Subcutaneous abdominal adipose tissue (tissue), 5 donors: ENCODE measurements at regions not wholly inside any gene's neighbourhood (a gene's known extent, or its start where the extent isn't known, plus 50 kb on each side); places are given as distances from the start of the nearest gene placed in this dataset.
A peak's percentile ranks its signal among the peaks of the same experiment; 100 is the strongest.

Experiments
- H3K27ac ChIP-seq: one replicate; pipeline ENCODE4 v1.7.0; 2013; ENCODE audit warnings: low read depth, mild to moderate bottlenecking, inconsistent platforms, low read length, moderate library complexity
- H3K27me3 ChIP-seq, 5 donors: one replicate each; pipeline ENCODE4 v1.7.0; 2013; ENCODE audit warnings: low read length in 5 of 5, inconsistent platforms in 1 of 5; ENCODE audit not compliant: control insufficient read depth in 5 of 5, insufficient read depth in 4 of 5
- H3K36me3 ChIP-seq, 5 donors: one replicate each; pipeline ENCODE4 v1.7.0; 2013; ENCODE audit warnings: low read length in 5 of 5; ENCODE audit not compliant: control insufficient read depth in 5 of 5, insufficient read depth in 5 of 5
- H3K4me1 ChIP-seq, 5 donors: one replicate each; pipeline ENCODE4 v1.7.0; 2013; ENCODE audit warnings: low read length in 5 of 5, mild to moderate bottlenecking in 3 of 5, moderate library complexity in 1 of 5; ENCODE audit not compliant: control insufficient read depth in 5 of 5, insufficient read depth in 5 of 5
- H3K4me3 ChIP-seq, 5 donors: one replicate each; pipeline ENCODE4 v1.7.0; 2013; ENCODE audit warnings: low read length in 5 of 5, low read depth in 1 of 5
- H3K9ac ChIP-seq, 5 donors: one replicate each; pipeline ENCODE4 v1.7.0; 2013; ENCODE audit warnings: low read length in 5 of 5, mild to moderate bottlenecking in 4 of 5, moderate library complexity in 3 of 5
- H3K9me3 ChIP-seq, 5 donors: one replicate each; pipeline ENCODE4 v1.7.0; 2013; ENCODE audit warnings: low read length in 5 of 5; ENCODE audit not compliant: control insufficient read depth in 5 of 5
- donor health status: healthy.
- donor health status: healthy.
- donor health status: healthy.
- donor health status: healthy.
- donor health status: healthy.

DNA sequence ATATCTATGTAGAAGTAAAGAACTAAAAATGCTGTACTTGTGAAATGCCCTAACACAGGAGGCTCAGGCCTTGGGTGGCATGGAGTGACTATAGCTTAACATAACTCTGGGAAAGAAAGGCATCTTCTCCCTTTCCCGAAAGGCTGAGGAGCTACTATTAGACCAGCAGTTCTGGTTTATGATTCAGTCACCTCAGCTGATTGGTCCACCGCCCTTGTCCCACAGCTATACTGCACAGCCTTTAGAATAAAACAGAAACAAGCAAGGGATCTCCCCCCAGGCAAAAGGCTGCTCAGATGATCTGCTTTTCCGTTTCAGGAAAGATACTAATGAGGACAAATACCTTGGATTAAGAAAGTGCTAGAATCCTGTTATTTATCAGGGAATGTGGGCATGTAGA, 171.3 kb downstream of the SNCA start:
- Histone ChIP-seq H3K9me3 (no peaks in the 10 kb centered on the region), H3K36me3 (no peaks in the 10 kb centered on the region), H3K27me3 (no peaks in the 10 kb centered on the region), H3K4me1 (peaks cover 0 to 1% (median 0%) of the 10 kb centered on the region in 5 donors), H3K4me3 (no peak overlapping the region), H3K27ac (no peak overlapping the region), H3K9ac (no peak overlapping the region)

DNA sequence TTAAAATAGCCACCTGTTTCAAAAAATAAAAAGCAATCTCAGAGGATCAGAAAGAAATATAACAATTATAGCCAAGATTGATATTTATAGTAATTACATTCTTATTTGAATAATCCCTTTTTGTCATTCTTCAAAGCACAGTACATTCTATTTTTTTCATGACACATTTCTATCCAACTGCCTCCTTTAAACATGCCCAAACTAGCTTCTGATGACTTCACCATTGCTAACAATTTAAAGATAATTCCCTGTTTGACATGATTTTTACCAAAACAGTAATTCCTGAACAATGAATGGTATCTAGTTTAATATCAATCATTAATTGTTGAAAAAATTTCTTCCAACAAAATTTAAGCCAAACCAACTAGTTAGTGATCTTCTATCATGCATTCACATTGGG, 172.4 kb downstream of the SNCA start:
- Histone ChIP-seq H3K9ac (no peak overlapping the region), H3K4me1 (peaks cover 0 to 1% (median 0%) of the 10 kb centered on the region in 5 donors), H3K9me3 (no peaks in the 10 kb centered on the region), H3K27ac (no peak overlapping the region), H3K36me3 (no peaks in the 10 kb centered on the region), H3K4me3 (no peak overlapping the region), H3K27me3 (no peaks in the 10 kb centered on the region)

DNA sequence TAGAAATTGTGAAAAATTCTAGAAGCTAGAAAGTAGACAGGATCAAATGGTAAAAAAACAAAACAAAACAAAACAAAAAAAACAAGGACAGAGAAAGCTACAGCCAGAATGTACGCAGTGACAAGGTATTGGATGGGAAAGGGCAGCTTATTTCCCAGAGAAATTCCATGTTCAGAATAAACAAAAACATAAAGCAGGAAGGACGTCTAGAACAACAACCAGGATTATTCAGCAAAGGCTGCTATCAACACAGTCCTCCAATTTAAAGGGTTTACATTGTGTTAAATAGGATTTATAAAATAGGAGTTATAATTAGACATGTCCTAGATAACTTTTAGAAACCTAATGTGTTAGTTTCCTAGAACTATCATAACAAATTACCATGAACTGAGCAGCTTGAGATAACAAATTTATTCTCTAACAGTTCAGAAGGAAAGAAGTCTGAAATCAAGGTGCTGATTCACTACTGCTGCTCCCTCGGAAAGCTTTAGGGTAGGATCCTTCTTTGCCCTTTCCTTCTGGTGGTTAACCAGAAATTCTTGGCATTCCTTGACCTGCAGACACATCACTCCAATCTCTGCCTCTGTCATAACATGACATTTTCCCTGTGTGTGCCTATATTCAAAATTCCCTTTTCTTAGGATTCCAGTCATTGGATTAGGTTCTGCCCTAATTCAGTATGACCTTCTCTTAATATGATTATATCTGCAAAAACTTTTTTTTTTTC, 175.6 kb downstream of the SNCA start:
- Histone ChIP-seq H3K4me1 (peaks cover 0 to 1% (median 0%) of the 10 kb centered on the region in 5 donors), H3K27me3 (no peaks in the 10 kb centered on the region), H3K9ac (no peak overlapping the region), H3K4me3 (no peak overlapping the region), H3K9me3 (no peaks in the 10 kb centered on the region), H3K36me3 (no peaks in the 10 kb centered on the region), H3K27ac (no peak overlapping the region)

DNA sequence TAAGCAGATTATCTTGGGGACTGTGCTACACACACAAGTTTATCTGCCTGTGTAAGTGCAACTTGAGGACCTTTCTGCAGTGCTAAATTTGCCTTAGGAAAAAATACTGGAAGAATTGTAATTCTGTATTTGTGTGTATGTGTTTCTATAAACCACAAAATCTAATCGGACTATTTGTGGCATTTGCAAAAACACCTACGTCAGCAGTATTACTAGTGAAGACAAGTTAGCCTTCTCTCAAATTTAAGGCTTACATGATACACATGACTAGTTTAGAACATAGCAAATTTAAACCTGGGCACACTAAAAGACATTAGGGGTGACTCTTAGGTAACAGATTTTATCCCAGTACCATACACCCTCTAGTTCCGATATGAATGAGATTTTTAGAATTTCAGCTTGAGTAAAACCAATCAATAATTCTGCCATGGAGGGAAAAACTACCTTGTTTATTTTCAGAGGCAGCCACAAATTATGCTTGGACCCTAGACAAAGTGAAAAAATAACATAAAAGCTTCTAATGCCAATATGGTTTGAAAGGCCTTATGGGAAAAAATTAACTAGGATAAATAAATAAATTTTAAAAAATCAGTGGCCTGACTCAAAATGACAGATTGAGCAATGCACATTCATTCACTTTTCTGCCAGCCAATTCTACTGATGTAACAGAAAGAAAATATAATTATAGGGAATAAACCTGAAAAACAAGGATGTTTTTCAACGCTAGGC, 176.4 kb downstream of the SNCA start:
- Histone ChIP-seq H3K36me3 (no peaks in the 10 kb centered on the region), H3K27me3 (no peaks in the 10 kb centered on the region), H3K4me3 (no peak overlapping the region), H3K9ac (no peak overlapping the region), H3K27ac (no peak overlapping the region), H3K4me1 (peaks cover 0 to 1% (median 0%) of the 10 kb centered on the region in 5 donors), H3K9me3 (no peaks in the 10 kb centered on the region)

DNA sequence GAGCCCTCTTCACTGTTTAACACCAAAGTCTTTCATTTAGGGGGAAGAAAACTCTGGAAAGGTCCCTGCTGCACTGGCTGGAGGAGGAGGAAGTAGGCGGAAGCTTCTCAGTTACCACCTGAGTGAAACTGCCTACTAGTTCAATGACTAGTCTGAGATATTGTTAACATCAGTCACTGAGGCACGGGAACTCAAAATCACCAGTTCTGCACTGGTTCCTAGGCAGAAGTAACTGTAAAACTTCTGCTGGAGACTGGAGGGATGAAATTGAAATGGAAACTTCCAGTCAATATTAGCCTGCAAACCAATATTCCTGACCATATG, 178.3 kb downstream of the SNCA start:
- Histone ChIP-seq H3K4me1 (peaks cover 0 to 1% (median 0%) of the 10 kb centered on the region in 5 donors), H3K36me3 (no peaks in the 10 kb centered on the region), H3K27me3 (no peaks in the 10 kb centered on the region), H3K9me3 (no peaks in the 10 kb centered on the region), H3K4me3 (no peak overlapping the region), H3K27ac (no peak overlapping the region), H3K9ac (no peak overlapping the region)

DNA sequence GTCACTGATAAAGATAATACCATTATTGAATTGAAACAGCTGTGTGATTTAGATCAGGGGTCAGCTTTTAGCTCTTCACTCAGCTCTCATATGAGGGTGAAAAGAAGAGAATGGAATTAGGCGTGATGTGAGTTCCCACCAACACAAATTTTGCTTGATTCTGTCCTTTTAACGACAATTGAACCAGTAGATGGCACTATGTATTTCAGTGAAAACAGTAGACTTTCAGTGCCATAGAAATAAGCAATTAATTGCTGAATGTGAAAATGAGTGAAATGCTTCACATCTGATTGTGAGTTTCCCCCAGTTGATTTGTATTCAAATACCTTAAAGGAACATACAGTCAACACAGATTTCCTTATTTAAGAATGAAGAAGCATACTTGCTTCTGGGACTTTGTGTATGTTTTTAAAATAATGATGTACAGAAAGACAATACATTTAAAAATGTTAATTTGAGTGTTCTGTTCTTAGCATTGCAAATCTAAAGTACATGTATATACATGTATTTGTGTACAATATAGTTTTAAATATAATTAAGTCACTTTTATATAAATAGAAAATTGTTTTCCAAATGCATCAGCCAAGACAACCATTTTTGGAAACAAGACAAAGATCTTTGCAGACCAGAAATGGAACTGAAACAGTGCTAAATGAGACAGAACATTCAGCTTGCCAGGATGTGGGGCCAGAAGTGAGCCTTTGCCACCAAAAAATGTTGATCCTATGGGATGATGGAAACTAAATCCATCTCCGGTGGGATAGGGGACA, 178.8 kb downstream of the SNCA start:
- H3K27ac ChIP-seq, result no peak overlapping the region
- no peak overlapping the region for H3K4me3 ChIP-seq
- no peaks in the 10 kb centered on the region for H3K36me3 ChIP-seq
- no peak overlapping the region for H3K9ac ChIP-seq
- H3K9me3 ChIP-seq, result no peaks in the 10 kb centered on the region
- no peaks in the 10 kb centered on the region for H3K27me3 ChIP-seq
- H3K4me1 ChIP-seq, result peaks cover 0 to 3% (median 2%) of the 10 kb centered on the region in 5 donors

DNA sequence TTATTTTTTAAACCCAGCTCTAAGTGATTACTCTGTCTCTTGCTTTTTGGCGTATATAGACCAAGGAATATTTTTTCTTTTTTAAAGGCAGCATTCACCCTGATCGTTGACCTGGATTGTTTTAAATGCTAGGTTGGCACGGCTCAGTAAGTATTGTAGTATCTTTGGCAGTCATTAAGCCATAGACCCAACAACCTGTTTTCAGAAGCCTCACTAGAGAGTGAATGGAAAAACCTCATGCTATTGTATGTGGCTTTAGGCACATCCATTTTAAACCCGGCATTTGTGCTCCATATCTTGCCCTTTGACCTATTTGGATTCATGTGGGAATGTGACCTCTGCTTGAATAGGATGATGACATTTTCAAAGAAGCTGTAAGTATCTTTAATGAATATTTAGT, 183.9 kb downstream of the SNCA start:
- no peak overlapping the region for H3K9ac ChIP-seq
- no peaks in the 10 kb centered on the region for H3K27me3 ChIP-seq
- no peaks in the 10 kb centered on the region for H3K36me3 ChIP-seq
- H3K9me3 ChIP-seq, result no peaks in the 10 kb centered on the region
- no peak overlapping the region for H3K27ac ChIP-seq
- peaks cover 0 to 5% (median 3%) of the 10 kb centered on the region in 5 donors for H3K4me1 ChIP-seq
- no peak overlapping the region for H3K4me3 ChIP-seq

DNA sequence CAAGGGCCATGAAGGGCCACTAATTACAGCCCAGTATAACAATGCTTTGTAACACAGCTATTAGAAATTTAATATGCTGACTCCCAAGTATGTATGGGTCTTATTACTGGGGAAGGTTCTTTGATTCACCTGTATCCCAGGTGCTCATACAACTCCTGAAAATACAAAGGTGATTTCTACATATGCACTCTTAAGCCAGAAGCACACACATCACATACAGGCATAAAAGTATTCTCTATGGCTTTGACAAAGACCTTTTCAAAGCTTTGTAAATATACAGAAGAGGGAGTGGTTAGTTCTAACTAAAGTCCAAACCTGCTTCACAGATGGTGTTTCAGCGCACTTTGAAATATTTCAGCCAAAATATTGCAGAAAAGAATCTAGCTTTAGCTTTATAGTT, 191.5 kb downstream of the SNCA start:
- Histone ChIP-seq H3K9me3 (no peaks in the 10 kb centered on the region), H3K9ac (no peak overlapping the region), H3K36me3 (no peaks in the 10 kb centered on the region), H3K4me3 (no peak overlapping the region), H3K27ac (no peak overlapping the region), H3K4me1 (peaks cover 0 to 7% (median 0%) of the 10 kb centered on the region in 5 donors), H3K27me3 (no peaks in the 10 kb centered on the region)

DNA sequence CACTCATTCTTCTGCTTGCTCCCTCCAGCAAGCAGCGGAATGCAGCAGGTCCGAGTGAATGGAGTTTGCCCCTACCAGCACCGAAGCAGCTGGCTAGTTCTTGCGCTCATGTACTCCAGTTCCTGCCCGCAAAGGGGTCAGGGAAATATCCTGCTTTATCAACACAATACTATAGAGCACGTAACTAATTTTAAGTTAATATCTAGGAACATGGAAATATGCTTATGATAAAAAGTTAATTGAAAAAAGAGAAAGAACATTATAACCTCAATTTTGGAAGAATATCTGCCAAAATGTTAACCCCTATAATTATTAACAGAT, 195.6 kb downstream of the SNCA start:
- H3K4me1 ChIP-seq, result peaks cover 0 to 7% (median 0%) of the 10 kb centered on the region in 5 donors
- H3K27me3 ChIP-seq, result no peaks in the 10 kb centered on the region
- peak overlapping the region in 2 of 5 donors; percentile 42 for H3K4me3 ChIP-seq
- no peak overlapping the region for H3K9ac ChIP-seq
- H3K9me3 ChIP-seq, result no peaks in the 10 kb centered on the region
- H3K36me3 ChIP-seq, result no peaks in the 10 kb centered on the region
- H3K27ac ChIP-seq, result no peak overlapping the region
